Transverse colon (tissue), 4 donors: ENCODE measurements at regions not wholly inside any gene's neighbourhood (a gene's known extent, or its start where the extent isn't known, plus 50 kb on each side); places are given as distances from the start of the nearest gene placed in this dataset.
A peak's percentile ranks its signal among the peaks of the same experiment; 100 is the strongest.
"Not testable (repeated sequence)": the region's sequence is repeated elsewhere in the genome, so short reads cannot be mapped to it uniquely, and the experiment has no call there.

Source experiments
- DNase-seq: peaks from one replicate; pipeline ENCODE4 v3.0.0-alpha.2; 2019
- H3K27ac ChIP-seq, 4 donors: fragments of 200-600 bp; sonication (generic); 2 replicates each; pipeline ENCODE4 v1.5.1; 2016 to 2018; ENCODE audit warnings: inconsistent platforms in 4 of 4
- H3K27me3 ChIP-seq: fragments of 200-600 bp; sonication (generic); 2 replicates; pipeline ENCODE4 v1.5.1; 2017; ENCODE audit warnings: inconsistent platforms
- H3K36me3 ChIP-seq, 4 donors: fragments of 200-600 bp; sonication (generic); 2 replicates each; pipeline ENCODE4 v1.5.1; 2017 to 2019; ENCODE audit warnings: inconsistent platforms in 4 of 4
- H3K4me1 ChIP-seq, 4 donors: fragments of 200-600 bp; sonication (generic); 2 replicates each; pipeline ENCODE4 v1.5.1; 2017 to 2020; ENCODE audit warnings: inconsistent platforms in 4 of 4
- H3K4me3 ChIP-seq, 4 donors: fragments of 200-600 bp; sonication (generic); 1 replicate in 1 of 4; 2 replicates in 3 of 4; pipeline versions ENCODE4 v1.5.1 to v1.6.1; 2017 to 2019; ENCODE audit warnings: inconsistent platforms in 4 of 4
- H3K9me3 ChIP-seq, 2 donors: fragments of 200-600 bp; sonication (generic); 2 replicates each; pipeline ENCODE4 v1.5.1; 2017 to 2019; ENCODE audit warnings: inconsistent platforms in 2 of 2
- EP300 ChIP-seq: sonication (generic); formaldehyde crosslinking; IDR thresholded peaks from one replicate; pipeline ENCODE4 v1.6.1; 2017; ENCODE audit warnings: antibody characterized with exemption, low read depth
- POLR2A ChIP-seq: fragments of 450-650 bp; IDR thresholded peaks from one replicate; pipeline ENCODE4 v1.6.1; 2016; ENCODE audit warnings: antibody characterized with exemption, mild to moderate bottlenecking, moderate library complexity
- POLR2AphosphoS5 ChIP-seq, 3 donors: sonication (generic); formaldehyde crosslinking; IDR thresholded peaks; one replicate each; pipeline ENCODE4 v1.6.1; 2016; ENCODE audit warnings: antibody characterized with exemption in 3 of 3
- WGBS, 2 donors: methylation state at CpG; one replicate each; pipeline ENCODE4 v1.1.5; 2018; ENCODE audit warnings: low coverage in 1 of 2; 5-methylcytosine and 5-hydroxymethylcytosine counted together
- in situ Hi-C, 4 donors: fragments of 200-750 bp; cut with MboI; loops; one replicate each; pipeline versions ENCODE4 v1.15.0 to v1.15.1; 2017; ENCODE audit warnings: low sequenced_read_pairs in 3 of 4, low pct_ligation_motif_present in 1 of 4, low pct_unique_long_range_greater_than_20kb in 1 of 4
- intact Hi-C: fragments of 100-400 bp; cut with DNase I; formaldehyde crosslinking; loops from one replicate; pipeline ENCODE4 v1.15.1; 2023; ENCODE audit warnings: low total_unique reads
- TF ChIP-seq, protein P1 (sequence below), 5 experiments: fragments of 200-600 bp in 3 of 5; fragments of 450-650 bp in 2 of 5; sonication (generic) in 3 of 5; IDR thresholded peaks; 1 replicate in 2 of 5; 2 replicates in 3 of 5; pipeline ENCODE4 v1.5.1; 2016 to 2017; ENCODE audit warnings: antibody characterized with exemption in 5 of 5, inconsistent platforms in 3 of 5, mild to moderate bottlenecking in 2 of 5, moderate library complexity in 1 of 5

DNA sequence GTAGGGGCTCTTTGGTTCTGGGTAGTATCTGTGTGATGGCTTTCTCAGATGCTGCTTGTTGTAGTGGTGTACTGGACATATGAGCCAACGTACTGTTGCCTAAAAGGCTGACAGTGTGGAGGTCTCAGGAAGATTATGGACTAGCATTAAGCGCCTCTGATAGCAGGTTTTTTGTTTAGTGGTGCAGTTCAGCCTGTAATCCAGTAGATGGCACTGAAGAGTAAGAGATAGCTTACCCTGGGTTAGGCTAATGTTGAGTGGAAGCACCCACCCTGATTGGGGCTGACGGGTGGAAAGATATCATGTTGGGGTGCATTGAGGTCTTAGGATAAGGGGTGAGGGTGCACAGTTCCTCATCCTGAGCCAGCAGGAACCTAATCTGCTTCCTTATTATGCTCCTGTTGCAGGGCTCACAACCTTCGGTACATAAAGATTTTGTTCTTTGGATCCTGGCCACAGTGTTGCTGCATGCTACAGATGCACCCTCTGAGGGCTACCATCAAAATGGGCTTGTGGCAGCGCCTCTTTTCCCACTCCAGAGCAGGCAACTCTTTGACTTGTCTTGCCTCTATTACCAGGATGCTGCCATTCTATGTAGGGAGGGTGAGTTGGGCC, 79.6 kb downstream of the MSTN start:
- no peak for TF ChIP-seq EP300
- TF ChIP-seq, protein P1, sequence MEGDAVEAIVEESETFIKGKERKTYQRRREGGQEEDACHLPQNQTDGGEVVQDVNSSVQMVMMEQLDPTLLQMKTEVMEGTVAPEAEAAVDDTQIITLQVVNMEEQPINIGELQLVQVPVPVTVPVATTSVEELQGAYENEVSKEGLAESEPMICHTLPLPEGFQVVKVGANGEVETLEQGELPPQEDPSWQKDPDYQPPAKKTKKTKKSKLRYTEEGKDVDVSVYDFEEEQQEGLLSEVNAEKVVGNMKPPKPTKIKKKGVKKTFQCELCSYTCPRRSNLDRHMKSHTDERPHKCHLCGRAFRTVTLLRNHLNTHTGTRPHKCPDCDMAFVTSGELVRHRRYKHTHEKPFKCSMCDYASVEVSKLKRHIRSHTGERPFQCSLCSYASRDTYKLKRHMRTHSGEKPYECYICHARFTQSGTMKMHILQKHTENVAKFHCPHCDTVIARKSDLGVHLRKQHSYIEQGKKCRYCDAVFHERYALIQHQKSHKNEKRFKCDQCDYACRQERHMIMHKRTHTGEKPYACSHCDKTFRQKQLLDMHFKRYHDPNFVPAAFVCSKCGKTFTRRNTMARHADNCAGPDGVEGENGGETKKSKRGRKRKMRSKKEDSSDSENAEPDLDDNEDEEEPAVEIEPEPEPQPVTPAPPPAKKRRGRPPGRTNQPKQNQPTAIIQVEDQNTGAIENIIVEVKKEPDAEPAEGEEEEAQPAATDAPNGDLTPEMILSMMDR (IDR thresholded peaks at IDR 0.05) = peak in 2 of 5 experiments; percentile 7 to 19
- H3K27me3 ChIP-seq = no peaks in the 10 kb centered on the region
- DNase-seq = no peak
- peaks cover 13 to 28% of the 10 kb centered on the region in 2 donors for H3K9me3 ChIP-seq
- H3K4me1 ChIP-seq = no peaks in the 10 kb centered on the region
- no peak overlapping the region for H3K27ac ChIP-seq
- no peak overlapping the region for H3K4me3 ChIP-seq
- H3K36me3 ChIP-seq = no peaks in the 10 kb centered on the region
- in situ Hi-C loops (no loop called here), intact Hi-C loops (no loop called here)
- WGBS, 2 donors = 64 to 100% methylated on average over 1 to 5 of the region's 5 CpGs

DNA sequence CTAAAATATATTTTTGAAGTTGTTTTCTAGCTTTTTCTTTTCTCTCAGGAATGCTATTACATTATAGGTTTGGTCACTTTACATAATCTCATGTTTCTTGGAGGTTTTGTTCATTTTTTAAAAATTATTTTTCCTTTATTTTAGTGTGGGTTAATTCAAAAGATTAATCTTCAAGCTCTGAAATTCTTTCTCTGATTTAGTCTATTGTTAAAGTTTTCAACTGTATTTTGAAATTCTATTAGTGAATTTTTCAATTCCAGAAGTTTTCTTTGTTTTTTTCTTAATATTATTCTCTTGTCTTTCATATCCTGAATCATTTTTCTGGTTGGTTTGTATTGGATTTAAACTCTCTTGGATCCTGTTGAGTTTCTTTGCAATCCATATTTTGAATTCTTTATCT, 80.4 kb downstream of the MSTN start:
- Histone ChIP-seq H3K4me1 (no peaks in the 10 kb centered on the region), H3K9me3 (peaks cover 13 to 28% of the 10 kb centered on the region in 2 donors), H3K4me3 (no peak overlapping the region), H3K27ac (no peak overlapping the region), H3K27me3 (no peaks in the 10 kb centered on the region), H3K36me3 (no peaks in the 10 kb centered on the region)
- in situ Hi-C loops = no loop called here
- intact Hi-C loops = no loop called here
- DNase-seq = no peak
- TF ChIP-seq, protein P1 (IDR thresholded peaks at IDR 0.05) = no peak
- TF ChIP-seq POLR2A (no peak), EP300 (no peak), POLR2AphosphoS5 (IDR thresholded peaks at IDR 0.05) (no peak)

DNA sequence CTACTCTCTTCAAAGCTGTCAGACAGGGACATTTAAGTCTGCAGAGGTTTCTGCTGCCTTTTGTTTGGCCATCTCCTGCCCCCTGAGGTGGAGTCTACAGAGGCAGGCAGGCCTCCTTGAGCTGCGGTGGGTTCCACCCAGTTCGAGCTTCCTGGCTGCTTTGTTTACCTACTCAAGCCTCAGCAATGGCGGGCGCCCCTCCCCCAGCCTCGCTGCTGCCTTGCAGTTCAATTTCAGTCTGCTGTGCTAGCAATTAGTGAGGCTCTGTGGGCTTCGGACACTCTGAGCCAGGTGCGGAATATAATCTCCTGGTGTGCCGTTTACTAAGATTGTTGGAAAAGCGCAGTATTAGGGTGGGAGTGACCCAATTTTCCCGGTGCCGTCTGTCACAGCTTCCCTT, 86.0 kb downstream of the MSTN start:
- in situ Hi-C loops, H3K9me3 ChIP-seq, DNase-seq, intact Hi-C loops, H3K4me3 ChIP-seq, H3K4me1 ChIP-seq, H3K36me3 ChIP-seq, H3K27me3 ChIP-seq, H3K27ac ChIP-seq: not testable (repeated sequence)
- WGBS, 2 donors = 87 to 88% methylated on average over 3 to 11 of the region's 11 CpGs

DNA sequence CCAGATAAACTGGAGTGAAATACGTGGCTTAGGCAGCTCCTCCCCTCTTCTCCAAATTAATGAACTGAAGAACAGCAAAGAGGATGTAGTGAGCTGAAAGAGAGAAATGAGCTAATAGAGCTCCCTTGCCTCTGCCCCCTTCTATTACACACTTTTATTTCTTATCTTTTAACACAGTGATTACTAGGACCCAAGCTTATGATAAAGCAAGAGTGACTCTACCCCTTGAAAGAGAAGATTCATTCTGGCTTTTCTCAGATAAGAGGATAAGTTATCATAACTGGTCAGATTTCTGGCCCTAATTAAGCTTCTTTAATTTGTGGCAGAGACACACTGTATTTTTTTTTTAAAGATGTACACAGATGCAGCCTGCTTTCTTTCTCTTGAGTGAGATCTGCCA, 102.2 kb downstream of the MSTN start:
- Histone ChIP-seq H3K27ac (no peak overlapping the region), H3K9me3 (no peaks in the 10 kb centered on the region), H3K36me3 (no peaks in the 10 kb centered on the region), H3K4me3 (no peak overlapping the region), H3K4me1 (no peaks in the 10 kb centered on the region), H3K27me3 (no peaks in the 10 kb centered on the region)
- intact Hi-C loops (no loop called here), in situ Hi-C loops (no loop called here)
- DNase-seq = no peak
- TF ChIP-seq POLR2AphosphoS5 (IDR thresholded peaks at IDR 0.05) (no peak), EP300 (no peak), POLR2A (no peak)
- TF ChIP-seq, protein P1 (IDR thresholded peaks at IDR 0.05) = no peak
- WGBS, 2 donors = 57 to 60% methylated on average over 1 of the region's 1 CpG

DNA sequence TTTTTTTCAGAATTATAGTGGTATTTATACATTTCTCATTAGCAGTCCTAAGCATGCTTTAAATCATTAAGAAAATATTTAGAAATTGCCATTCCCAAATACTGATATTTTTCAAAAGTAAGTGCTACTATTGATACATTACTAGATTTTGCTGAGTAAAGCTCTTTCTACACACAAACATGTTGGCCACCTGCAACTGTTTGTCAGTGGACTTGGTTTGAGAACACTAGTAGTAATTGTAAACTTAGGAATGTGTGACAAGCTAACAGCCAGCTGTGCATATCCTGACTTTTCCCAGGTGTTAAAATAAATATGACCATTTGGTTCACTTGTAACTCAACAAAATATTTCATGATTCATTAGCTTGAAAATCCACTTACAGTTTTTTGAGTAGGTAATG, 103.1 kb downstream of the MSTN start:
- no peaks in the 10 kb centered on the region for H3K9me3 ChIP-seq
- in situ Hi-C loops (no loop called here), intact Hi-C loops (no loop called here)
- TF ChIP-seq, protein P1 (IDR thresholded peaks at IDR 0.05) = no peak
- no peak for TF ChIP-seq EP300
- no peak for TF ChIP-seq POLR2AphosphoS5 (IDR thresholded peaks at IDR 0.05)
- no peak for TF ChIP-seq POLR2A
- DNase-seq = no peak
- H3K36me3 ChIP-seq = no peaks in the 10 kb centered on the region
- H3K4me3 ChIP-seq = no peak overlapping the region
- H3K27ac ChIP-seq = no peak overlapping the region
- no peaks in the 10 kb centered on the region for H3K4me1 ChIP-seq
- H3K27me3 ChIP-seq = no peaks in the 10 kb centered on the region
